22Rv1 (cell line): ENCODE measurements at regions not wholly inside any gene's neighbourhood (a gene's known extent, or its start where the extent isn't known, plus 50 kb on each side); places are given as distances from the start of the nearest gene placed in this dataset.

ENCODE experiments used
- CTCF ChIP-seq: fragments of 450-650 bp; IDR thresholded peaks from 2 replicates; pipeline ENCODE4 v1.5.1; 2017; ENCODE audit warnings: mild to moderate bottlenecking
- ZFX ChIP-seq: fragments of 450-650 bp; IDR thresholded peaks from 2 replicates; pipeline ENCODE4 v1.6.1; 2017; ENCODE audit warnings: antibody characterized with exemption, borderline replicate concordance

DNA sequence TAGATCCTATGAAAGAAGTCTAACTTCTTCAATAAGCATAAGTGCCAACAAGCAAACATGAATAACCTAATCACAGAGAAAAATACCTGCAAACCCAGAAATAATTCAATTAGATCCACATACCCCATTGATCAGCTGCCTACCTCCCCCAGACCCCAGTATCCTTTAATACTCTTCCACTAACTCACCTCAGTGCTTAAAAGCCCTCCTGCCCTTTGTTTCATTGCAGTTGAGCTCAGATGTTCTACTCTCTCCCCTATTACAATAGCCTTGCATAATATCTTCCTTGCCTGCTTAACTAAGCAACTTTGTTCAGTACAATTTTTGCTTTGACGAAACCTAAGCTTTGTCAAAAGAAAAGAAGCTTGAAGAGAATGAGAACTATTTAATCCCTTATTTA is 156.0 kb upstream of the ZC3H15 start:
- no peak for TF ChIP-seq CTCF
- TF ChIP-seq ZFX = no peak
